Mucosa of rectum (tissue), 2 donors: ENCODE measurements at regions not wholly inside any gene's neighbourhood (a gene's known extent, or its start where the extent isn't known, plus 50 kb on each side); places are given as distances from the start of the nearest gene placed in this dataset.

Experiments
- H3K27ac ChIP-seq, 2 donors: one replicate each; pipeline ENCODE4 v1.7.0; 2013; ENCODE audit warnings: inconsistent platforms in 2 of 2, low read depth in 2 of 2, low read length in 2 of 2
- H3K27me3 ChIP-seq, 2 donors: one replicate each; pipeline ENCODE4 v1.7.0; 2013; ENCODE audit warnings: low read length in 2 of 2; ENCODE audit not compliant: control insufficient read depth in 2 of 2, insufficient read depth in 2 of 2
- H3K36me3 ChIP-seq, 2 donors: one replicate each; pipeline ENCODE4 v1.7.0; 2013; ENCODE audit warnings: low read length in 2 of 2; ENCODE audit not compliant: control insufficient read depth in 2 of 2, insufficient read depth in 2 of 2
- H3K4me1 ChIP-seq, 2 donors: one replicate each; pipeline ENCODE4 v1.7.0; 2013; ENCODE audit warnings: low read length in 2 of 2, mild to moderate bottlenecking in 1 of 2; ENCODE audit not compliant: control insufficient read depth in 2 of 2, insufficient read depth in 2 of 2
- H3K4me3 ChIP-seq, 2 donors: one replicate each; pipeline ENCODE4 v1.7.0; 2013; ENCODE audit warnings: low read length in 2 of 2
- H3K9ac ChIP-seq, 2 donors: one replicate each; pipeline ENCODE4 v1.7.0; 2013; ENCODE audit warnings: low read length in 2 of 2, low read depth in 1 of 2, mild to moderate bottlenecking in 1 of 2
- H3K9me3 ChIP-seq, 2 donors: one replicate each; pipeline ENCODE4 v1.7.0; 2013; ENCODE audit warnings: low read length in 2 of 2; ENCODE audit not compliant: control insufficient read depth in 2 of 2
- donor health status: healthy.
- donor health status: Normal muscosa, but diverticular disease.

DNA sequence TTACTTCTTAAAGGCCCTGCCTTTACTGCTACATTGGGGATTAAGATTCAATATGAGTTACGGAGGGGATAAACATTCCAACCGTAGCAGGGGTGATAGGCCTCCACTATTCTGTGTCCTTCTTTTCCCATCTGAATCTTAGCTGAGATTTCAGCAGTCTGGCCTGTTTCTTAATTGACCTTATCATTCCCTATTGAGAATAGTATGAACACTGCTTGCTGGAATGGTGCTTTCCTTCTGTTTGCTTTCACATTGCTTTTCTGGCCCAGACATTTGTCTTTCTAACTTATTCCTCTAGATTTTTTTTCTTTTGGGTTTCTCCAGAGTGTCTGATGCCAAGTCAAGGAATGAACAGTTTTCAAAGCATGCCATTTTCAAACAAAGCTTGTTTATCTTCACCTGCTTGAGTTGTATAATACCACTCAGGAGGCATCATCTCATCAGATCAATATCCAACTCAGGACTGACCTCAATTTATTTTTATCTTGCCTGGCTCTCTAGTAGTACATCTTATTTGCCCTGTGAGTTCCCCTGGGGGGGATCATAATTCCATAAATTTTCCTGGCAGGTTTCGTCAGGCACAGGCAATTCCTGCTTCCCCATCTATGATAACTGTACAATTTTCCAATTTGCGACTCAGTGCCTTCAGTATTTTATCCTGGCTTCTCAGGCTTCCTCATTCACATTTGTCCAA, 161.1 kb upstream of the STT3B start:
- Histone ChIP-seq H3K36me3 (no peaks in the 10 kb centered on the region), H3K9ac (no peak overlapping the region), H3K27ac (no peak overlapping the region), H3K27me3 (no peaks in the 10 kb centered on the region), H3K4me1 (peaks cover 0 to 10% of the 10 kb centered on the region in 2 donors), H3K9me3 (no peaks in the 10 kb centered on the region), H3K4me3 (no peak overlapping the region)

DNA sequence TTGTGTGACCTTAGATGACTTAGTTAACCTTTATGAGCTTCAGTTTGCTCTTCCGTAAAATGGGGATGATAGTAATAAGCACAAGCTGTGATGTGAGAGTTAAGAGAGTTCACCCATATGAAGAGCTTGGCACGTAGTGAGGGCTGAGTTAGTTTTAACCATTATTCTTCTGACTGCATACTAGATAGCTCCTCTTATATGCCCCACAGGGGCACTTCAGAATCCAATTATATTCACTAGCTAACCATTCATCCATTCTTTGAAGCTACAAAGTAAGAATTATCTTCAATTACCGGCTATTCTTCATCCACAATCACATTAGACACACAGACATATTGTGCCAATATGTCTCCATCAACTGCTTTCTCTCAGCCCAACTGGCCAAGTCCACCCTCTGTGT, 159.0 kb upstream of the STT3B start:
- Histone ChIP-seq H3K9me3 (no peaks in the 10 kb centered on the region), H3K27me3 (no peaks in the 10 kb centered on the region), H3K4me3 (no peak overlapping the region), H3K27ac (no peak overlapping the region), H3K36me3 (no peaks in the 10 kb centered on the region), H3K9ac (no peak overlapping the region), H3K4me1 (peaks cover 0 to 10% of the 10 kb centered on the region in 2 donors)

DNA sequence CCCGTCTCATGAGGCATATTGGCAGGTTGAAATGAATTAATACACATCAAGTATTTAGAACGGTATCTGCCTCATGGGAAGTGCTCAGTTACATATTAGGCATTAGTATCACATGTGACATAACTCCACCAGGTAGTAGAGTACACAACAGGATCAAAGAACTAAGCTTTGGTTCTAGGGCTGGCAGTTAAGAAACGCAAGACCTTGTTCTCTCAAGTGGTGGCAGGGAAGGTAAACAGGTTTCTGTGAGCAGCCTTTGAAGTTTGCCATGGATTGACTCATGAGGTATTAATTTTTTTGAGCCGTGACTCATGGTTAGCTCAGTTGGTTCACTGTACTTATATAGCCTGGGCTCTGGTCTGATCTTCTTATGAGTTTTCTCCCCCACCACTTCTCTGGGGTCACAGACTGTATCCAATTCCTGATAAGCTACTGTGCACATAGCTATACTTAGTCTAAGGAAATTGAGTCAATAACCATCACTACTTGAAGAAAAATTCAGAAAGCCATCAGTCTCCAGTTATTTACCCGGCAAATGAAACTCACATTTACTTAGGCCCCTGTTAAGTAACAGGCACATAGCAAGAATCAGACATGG, 155.6 kb upstream of the STT3B start:
- H3K9ac ChIP-seq: no peak overlapping the region
- no peaks in the 10 kb centered on the region for H3K36me3 ChIP-seq
- no peaks in the 10 kb centered on the region for H3K27me3 ChIP-seq
- no peaks in the 10 kb centered on the region for H3K9me3 ChIP-seq
- H3K4me1 ChIP-seq: no peaks in the 10 kb centered on the region
- H3K27ac ChIP-seq: no peak overlapping the region
- H3K4me3 ChIP-seq: no peak overlapping the region

DNA sequence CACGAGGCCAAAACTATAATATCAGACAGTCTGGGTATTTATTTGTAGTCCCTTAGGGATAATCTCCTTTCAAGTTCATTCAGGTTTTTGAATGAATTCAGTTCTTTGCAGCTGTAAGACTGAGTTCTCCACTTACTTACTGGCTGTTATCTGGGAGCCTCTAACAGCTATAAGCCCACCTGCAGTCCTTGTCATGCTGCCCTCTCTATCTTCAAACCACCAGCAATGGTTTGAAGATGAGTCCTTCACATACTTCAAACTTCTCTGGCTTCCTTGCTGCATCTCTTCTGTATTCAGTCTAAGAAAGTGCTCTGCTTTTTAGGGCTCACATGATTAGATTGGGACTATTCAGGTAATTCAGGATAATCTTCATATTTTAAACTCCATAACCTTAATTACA, 154.5 kb upstream of the STT3B start:
- Histone ChIP-seq H3K9ac (no peak overlapping the region), H3K36me3 (no peaks in the 10 kb centered on the region), H3K4me3 (no peak overlapping the region), H3K27ac (no peak overlapping the region), H3K4me1 (no peaks in the 10 kb centered on the region), H3K9me3 (no peaks in the 10 kb centered on the region), H3K27me3 (no peaks in the 10 kb centered on the region)

DNA sequence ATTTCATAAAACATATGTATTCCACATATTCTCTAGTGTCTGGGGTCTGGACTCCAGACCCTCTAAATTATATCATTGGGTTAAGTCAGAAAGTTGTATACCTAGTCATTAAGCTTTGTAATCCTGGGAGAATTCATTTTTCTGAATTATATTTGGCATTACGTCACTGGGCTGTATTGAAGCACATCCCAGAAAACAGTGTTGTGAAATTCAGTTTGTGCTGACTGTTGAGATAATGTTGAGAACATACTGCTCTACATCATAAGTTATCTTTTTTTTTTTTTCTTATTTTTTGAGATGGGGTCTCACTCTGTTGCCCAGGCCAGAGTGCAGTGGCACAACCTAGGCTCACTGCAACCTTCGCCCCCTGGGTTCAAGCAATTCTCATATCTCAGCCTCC, 153.1 kb upstream of the STT3B start:
- H3K4me1 ChIP-seq: no peaks in the 10 kb centered on the region
- H3K9me3 ChIP-seq: no peaks in the 10 kb centered on the region
- H3K9ac ChIP-seq: no peak overlapping the region
- H3K4me3 ChIP-seq: no peak overlapping the region
- no peaks in the 10 kb centered on the region for H3K36me3 ChIP-seq
- no peaks in the 10 kb centered on the region for H3K27me3 ChIP-seq
- no peak overlapping the region for H3K27ac ChIP-seq

DNA sequence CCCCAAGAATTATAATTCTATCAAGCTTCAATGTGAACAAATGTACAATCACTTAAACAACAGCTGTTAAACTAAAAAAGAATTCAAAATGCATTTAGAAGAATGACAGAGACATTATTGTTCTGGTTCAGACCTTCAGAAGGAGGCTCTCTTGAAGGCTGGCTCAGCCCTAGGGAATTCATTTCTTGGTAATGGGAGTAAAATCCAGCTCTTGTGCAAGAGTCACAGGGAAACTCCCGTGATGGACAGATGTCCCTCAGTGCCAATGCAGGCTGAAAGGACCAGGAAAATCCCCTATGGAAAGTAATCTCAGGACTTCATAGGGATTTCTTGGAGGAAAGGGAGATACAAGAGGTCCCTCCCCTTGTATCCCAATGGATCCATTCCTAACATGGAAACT, 149.9 kb upstream of the STT3B start:
- Histone ChIP-seq H3K9ac (no peak overlapping the region), H3K4me1 (no peaks in the 10 kb centered on the region), H3K36me3 (no peaks in the 10 kb centered on the region), H3K27ac (no peak overlapping the region), H3K9me3 (no peaks in the 10 kb centered on the region), H3K27me3 (no peaks in the 10 kb centered on the region), H3K4me3 (no peak overlapping the region)

DNA sequence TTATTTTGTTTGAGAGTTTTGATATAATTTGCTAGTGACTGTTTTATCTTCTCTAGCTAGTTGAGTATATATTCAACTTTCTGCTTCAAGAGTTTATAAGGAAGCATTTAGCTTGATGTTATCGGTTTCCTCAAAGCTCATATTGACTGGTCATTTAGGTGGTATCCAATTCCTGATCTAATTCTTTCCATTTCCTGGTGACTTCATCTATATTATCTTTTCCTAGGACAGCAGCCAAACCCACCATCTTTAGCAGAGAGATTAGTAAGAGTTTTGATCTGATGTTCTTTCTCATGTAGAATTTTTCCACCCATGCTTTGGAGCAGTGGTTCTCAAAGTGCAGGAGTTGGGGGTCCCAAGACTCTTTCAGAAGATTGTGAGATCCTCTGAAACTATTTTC, 148.6 kb upstream of the STT3B start:
- H3K4me1 ChIP-seq: no peaks in the 10 kb centered on the region
- no peaks in the 10 kb centered on the region for H3K36me3 ChIP-seq
- H3K4me3 ChIP-seq: no peak overlapping the region
- no peaks in the 10 kb centered on the region for H3K27me3 ChIP-seq
- H3K27ac ChIP-seq: no peak overlapping the region
- no peaks in the 10 kb centered on the region for H3K9me3 ChIP-seq
- H3K9ac ChIP-seq: no peak overlapping the region

DNA sequence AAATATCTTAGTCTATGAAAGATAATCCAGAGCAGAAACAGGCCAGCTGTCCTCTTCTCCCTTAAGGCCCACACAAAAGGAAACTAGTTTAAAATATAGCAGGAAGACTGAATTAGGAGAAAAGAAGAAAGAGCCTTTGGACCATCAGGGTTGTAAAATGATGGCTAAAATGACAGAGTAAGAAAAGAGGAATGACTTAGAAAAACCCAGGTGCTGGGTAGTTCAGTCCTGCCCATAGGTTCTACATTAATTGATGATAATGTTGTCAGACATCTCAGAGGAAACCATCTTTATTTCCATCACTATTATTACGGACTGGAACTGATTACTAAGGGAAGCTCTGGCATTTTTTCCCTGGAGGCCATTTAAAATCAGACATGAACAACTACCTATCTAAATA, 142.8 kb upstream of the STT3B start:
- H3K36me3 ChIP-seq: no peaks in the 10 kb centered on the region
- no peak overlapping the region for H3K9ac ChIP-seq
- no peak overlapping the region for H3K4me3 ChIP-seq
- H3K27ac ChIP-seq: no peak overlapping the region
- H3K9me3 ChIP-seq: no peaks in the 10 kb centered on the region
- no peaks in the 10 kb centered on the region for H3K27me3 ChIP-seq
- no peaks in the 10 kb centered on the region for H3K4me1 ChIP-seq

DNA sequence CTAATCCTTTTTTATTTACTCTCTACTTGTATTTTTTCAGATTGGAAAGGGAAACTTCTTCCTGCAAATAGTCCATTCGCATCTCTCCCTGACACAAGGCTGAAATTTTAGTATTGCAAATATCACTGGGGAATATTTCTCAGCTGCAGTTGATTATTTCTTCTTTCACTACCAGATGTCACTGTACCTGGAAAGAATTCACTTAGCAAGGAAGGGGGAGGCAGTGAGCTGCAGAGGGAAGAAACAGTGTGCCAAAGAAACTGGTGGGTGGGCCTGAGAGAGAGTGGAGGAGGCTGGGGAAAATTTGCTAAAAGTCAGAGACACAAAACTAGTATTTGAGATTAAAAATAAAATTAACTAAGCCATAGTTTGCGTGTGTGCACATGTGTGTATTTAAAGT, 142.3 kb upstream of the STT3B start:
- H3K9ac ChIP-seq: no peak overlapping the region
- no peaks in the 10 kb centered on the region for H3K27me3 ChIP-seq
- no peaks in the 10 kb centered on the region for H3K36me3 ChIP-seq
- no peak overlapping the region for H3K4me3 ChIP-seq
- H3K4me1 ChIP-seq: no peaks in the 10 kb centered on the region
- no peaks in the 10 kb centered on the region for H3K9me3 ChIP-seq
- no peak overlapping the region for H3K27ac ChIP-seq

DNA sequence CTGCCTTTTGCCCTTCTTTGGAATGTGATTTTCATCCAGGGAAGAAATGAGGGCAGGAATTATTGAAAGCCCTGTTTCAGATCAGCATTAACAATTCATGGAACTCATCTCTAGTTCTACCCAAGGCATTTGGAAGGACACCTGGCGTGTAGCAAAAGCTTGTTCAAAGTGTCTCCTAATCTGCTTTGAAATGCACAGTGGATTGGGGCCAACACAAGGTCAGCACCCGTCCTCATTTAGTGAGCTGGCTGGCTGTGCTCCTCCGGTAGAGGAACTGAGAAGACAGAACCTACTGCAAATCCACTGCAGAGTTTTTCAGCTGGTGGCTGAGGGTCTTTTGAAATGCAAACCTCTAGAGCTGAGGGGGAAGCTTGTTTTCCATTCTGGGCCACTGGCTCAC, 141.6 kb upstream of the STT3B start:
- no peak overlapping the region for H3K9ac ChIP-seq
- no peak overlapping the region for H3K27ac ChIP-seq
- no peaks in the 10 kb centered on the region for H3K27me3 ChIP-seq
- no peaks in the 10 kb centered on the region for H3K9me3 ChIP-seq
- H3K36me3 ChIP-seq: no peaks in the 10 kb centered on the region
- no peaks in the 10 kb centered on the region for H3K4me1 ChIP-seq
- no peak overlapping the region for H3K4me3 ChIP-seq
